AG04450 (cell line): ENCODE measurements at regions not wholly inside any gene's neighbourhood (a gene's known extent, or its start where the extent isn't known, plus 50 kb on each side); places are given as distances from the start of the nearest gene placed in this dataset.

ENCODE experiments used
- CTCF ChIA-PET: fragments of 300-600, 350-600 bp; formaldehyde crosslinking; extraction: SDS; loops from one replicate; lab custom pipeline; 2022; ENCODE audit warnings: antibody characterized with exemption, inconsistent platforms; lab: Charles Lee
- POLR2A ChIA-PET: fragments of 350-600 bp; formaldehyde crosslinking; extraction: SDS; loops from one replicate; lab custom pipeline; 2021; ENCODE audit warnings: antibody characterized with exemption, inconsistent platforms; lab: Yijun Ruan, JAX
- DNase-seq: peaks from one replicate; pipeline ENCODE4 v3.0.0-alpha.2; 2011; ENCODE audit warnings: low read depth, low spot score
- H3K27ac ChIP-seq: one replicate; pipeline ENCODE4 v1.5.1; 2012; ENCODE audit warnings: low read depth, low read length, control low read depth
- H3K27me3 ChIP-seq: one replicate; pipeline ENCODE4 v1.6.0; 2012; ENCODE audit warnings: low read length; ENCODE audit not compliant: control insufficient read depth, insufficient read depth
- H3K4me3 ChIP-seq: 2 replicates; pipeline ENCODE4 v1.5.1; 2011; ENCODE audit warnings: mild to moderate bottlenecking, low read depth, low read length, control low read depth
- H3K9me3 ChIP-seq: 2 replicates; pipeline ENCODE4 v1.5.1; 2012; ENCODE audit warnings: low read length; ENCODE audit not compliant: control insufficient read depth, insufficient read depth
- TF ChIP-seq, protein P1 (sequence below): IDR thresholded peaks from 2 replicates; pipeline ENCODE4 v1.5.1; 2011; ENCODE audit warnings: low read depth, low read length, control low read depth, inconsistent platforms

DNA sequence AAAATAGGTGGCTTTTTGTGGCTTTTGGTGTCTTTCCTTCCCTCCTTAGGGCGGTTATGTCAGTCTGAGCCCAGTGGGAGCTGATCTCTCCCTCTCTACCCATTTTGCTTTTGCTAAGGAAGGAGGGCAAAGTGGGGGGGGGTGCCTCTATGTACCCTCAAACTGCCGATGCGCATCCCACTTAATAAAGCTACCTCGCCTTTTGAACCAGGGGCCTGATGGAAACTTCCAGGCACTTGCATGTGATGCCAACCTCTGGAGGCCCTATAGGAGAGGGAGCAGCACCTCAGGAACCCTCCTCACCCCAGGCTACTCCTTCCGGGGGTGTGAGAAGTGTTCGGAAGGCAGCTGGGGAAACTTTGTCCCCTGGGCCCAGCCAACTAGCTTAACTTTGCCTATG lies 97.0 kb upstream of the HSD17B12 start:
- TF ChIP-seq, protein P1, sequence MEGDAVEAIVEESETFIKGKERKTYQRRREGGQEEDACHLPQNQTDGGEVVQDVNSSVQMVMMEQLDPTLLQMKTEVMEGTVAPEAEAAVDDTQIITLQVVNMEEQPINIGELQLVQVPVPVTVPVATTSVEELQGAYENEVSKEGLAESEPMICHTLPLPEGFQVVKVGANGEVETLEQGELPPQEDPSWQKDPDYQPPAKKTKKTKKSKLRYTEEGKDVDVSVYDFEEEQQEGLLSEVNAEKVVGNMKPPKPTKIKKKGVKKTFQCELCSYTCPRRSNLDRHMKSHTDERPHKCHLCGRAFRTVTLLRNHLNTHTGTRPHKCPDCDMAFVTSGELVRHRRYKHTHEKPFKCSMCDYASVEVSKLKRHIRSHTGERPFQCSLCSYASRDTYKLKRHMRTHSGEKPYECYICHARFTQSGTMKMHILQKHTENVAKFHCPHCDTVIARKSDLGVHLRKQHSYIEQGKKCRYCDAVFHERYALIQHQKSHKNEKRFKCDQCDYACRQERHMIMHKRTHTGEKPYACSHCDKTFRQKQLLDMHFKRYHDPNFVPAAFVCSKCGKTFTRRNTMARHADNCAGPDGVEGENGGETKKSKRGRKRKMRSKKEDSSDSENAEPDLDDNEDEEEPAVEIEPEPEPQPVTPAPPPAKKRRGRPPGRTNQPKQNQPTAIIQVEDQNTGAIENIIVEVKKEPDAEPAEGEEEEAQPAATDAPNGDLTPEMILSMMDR, result no peak
- Histone ChIP-seq H3K9me3 (no peaks in the 10 kb centered on the region; the same call in 1 of the 2 replicates), H3K27me3 (peaks cover 54% of the 10 kb centered on the region), H3K4me3 (no peak overlapping the region), H3K27ac (no peak overlapping the region)
- DNase-seq, result no peak
- ChIA-PET POLR2A (interaction anchor here (0.6 kb wide), 1 partner anchor 188 kb away, joined by 6 read pairs; no protein-coding TSS in a partner anchor), CTCF (interaction anchor here (0.6 to 1.2 kb wide), 3 partner anchors 15 to 198 kb away, joined by 3 read pairs; no protein-coding TSS in a partner anchor)

DNA sequence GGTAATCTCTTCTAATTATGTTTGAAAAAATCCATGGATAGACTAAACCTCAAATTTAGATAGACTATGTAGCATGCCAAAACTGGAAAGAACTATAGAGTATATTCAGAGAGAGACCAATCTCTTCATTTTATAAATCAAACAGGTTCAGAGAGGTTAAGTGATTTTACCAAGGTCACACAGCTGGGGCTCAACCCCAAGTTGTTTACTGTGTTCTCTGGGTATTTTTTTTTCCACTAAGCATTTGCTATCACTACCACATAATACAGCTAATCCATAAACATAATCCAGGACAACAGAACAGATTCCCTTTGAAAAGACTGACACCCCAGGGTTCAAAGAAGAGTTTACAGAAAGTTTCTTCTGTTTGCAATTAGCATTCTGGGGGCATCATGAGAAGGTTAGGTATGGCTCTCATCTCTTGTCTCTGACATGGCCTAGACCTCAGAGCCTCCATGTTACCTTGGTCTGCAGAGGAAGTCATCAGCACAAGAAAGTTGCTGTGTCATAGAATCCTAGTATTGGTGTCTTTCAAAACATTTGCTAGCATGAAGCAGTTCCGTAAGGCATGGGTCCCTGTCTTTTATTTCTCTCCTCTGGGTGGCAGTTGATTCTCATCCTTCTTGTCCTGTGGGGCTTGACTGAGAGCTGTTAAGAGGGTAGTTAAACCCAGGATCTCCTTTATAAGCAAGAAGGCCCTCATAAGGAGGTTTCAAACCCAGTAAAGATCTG lies 94.5 kb upstream of the HSD17B12 start:
- TF ChIP-seq, protein P1, result no peak
- Histone ChIP-seq H3K9me3 (no peaks in the 10 kb centered on the region; the same call in 1 of the 2 replicates), H3K27ac (no peak overlapping the region), H3K4me3 (no peak overlapping the region), H3K27me3 (peaks cover 38% of the 10 kb centered on the region)
- DNase-seq, result no peak
- POLR2A ChIA-PET, result no interaction called here
- CTCF ChIA-PET, result no interaction called here

DNA sequence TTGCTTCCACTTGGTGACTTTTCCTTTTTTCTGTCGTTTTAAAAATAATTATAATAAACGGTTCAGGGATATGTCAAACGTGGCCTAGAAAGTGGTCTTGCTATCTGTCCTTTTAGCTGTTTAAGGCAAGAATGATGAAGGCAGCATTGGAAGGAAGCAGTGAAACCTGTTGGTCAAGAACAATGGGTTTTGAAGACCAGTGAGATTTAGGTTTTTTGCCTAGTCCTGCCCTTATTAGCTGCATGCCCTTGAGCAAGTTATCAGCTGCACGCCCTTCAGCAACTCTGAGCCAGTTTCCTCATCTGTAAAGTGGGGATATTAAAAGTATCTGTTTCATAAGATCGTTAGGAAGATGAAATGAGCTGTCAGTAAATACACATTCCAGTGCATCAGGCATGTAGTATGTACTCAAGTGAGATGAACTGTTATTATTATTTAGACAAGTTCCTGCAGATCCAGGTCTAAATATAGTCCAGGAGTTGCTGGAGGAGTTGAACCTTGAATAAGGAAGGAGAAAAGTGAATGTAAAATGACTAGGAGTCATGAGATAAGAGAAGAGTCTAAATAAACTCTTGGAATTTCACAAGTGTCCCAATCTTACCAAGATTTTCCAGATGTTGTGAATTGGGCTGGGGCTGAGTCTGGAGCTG lies 90.8 kb upstream of the HSD17B12 start:
- H3K27ac ChIP-seq, result no peak overlapping the region
- no peak overlapping the region for H3K4me3 ChIP-seq
- TF ChIP-seq, protein P1, result no peak
- no peaks in the 10 kb centered on the region for H3K9me3 ChIP-seq
- H3K27me3 ChIP-seq, result peaks cover 5% of the 10 kb centered on the region
- ChIA-PET CTCF (interaction anchor here (1.2 kb wide), 1 partner anchor 262 kb away, joined by 5 read pairs; no protein-coding TSS in a partner anchor), POLR2A (no interaction called here)
- no peak for DNase-seq

DNA sequence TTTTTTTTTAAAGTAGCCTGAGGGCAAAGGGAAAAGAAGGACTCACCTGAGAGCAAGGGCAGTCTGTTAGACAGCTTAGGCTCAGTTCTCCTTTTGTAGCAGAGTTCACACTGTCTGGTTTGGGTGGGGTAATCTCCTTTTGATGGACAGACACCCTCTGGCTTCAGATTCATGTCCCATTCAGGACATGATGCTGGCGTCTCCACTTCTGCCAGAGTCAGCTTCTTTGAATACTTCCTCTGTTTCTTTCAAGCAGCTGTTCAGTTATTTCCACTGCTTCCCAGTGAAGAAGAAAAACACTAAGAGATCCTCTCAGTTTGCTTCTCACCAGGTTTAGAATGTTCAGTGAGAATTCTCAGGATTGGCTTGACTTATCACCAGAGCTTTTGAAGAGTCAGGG lies 79.0 kb upstream of the HSD17B12 start:
- CTCF ChIA-PET, result no interaction called here
- TF ChIP-seq, protein P1, result no peak
- POLR2A ChIA-PET, result no interaction called here
- no peak overlapping the region for H3K27ac ChIP-seq
- no peak overlapping the region for H3K4me3 ChIP-seq
- H3K9me3 ChIP-seq, result no peaks in the 10 kb centered on the region
- DNase-seq, result no peak
- H3K27me3 ChIP-seq, result peaks cover 6% of the 10 kb centered on the region

DNA sequence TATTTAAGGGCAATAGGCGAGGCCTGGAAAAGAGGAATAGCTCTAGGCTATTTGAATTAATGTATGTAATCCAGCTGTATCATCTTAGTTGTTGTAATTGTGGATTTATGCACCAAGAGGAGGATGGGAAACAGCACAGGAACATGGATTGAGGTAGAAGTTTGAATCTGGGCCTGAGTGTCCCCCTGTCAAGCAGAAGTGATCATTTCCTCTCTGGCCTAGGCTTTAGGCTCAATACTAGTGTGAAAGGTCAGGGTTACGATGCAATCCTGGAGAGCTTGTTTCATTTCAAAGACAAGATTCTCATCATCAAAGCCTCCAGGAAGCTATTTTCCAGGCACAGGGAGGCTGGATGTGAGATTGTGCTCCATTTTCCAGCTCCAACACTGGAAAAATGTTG lies 77.9 kb upstream of the HSD17B12 start:
- TF ChIP-seq, protein P1, result no peak
- ChIA-PET POLR2A (no interaction called here), CTCF (no interaction called here)
- no peak overlapping the region for H3K27ac ChIP-seq
- peaks cover 6% of the 10 kb centered on the region for H3K27me3 ChIP-seq
- no peaks in the 10 kb centered on the region for H3K9me3 ChIP-seq
- no peak for DNase-seq
- H3K4me3 ChIP-seq, result no peak overlapping the region
